Body of pancreas (tissue), 4 donors: ENCODE measurements at regions not wholly inside any gene's neighbourhood (a gene's known extent, or its start where the extent isn't known, plus 50 kb on each side); places are given as distances from the start of the nearest gene placed in this dataset.

Source experiments
- ATAC-seq: fragments of 150-250 bp; one replicate; pipeline ENCODE4 v1.9.1; 2016
- DNase-seq, 4 donors: peaks; one replicate each; pipeline ENCODE4 v3.0.0-alpha.2; 2019
- H3K27ac ChIP-seq, 4 donors: fragments of 200-600 bp; sonication (generic); 1 replicate in 3 of 4; 2 replicates in 1 of 4; pipeline versions ENCODE4 v1.5.1 to v1.6.1; 2016 to 2019; ENCODE audit warnings: mild to moderate bottlenecking in 1 of 4, mixed read lengths in 1 of 4, moderate library complexity in 1 of 4
- H3K27me3 ChIP-seq, 2 donors: fragments of 200-600 bp; sonication (generic); one replicate each; pipeline ENCODE4 v1.6.0; 2016; ENCODE audit warnings: mild to moderate bottlenecking in 1 of 2
- H3K36me3 ChIP-seq, 2 donors: fragments of 200-600 bp; sonication (generic); replicated peaks in 1 of 2; 2 replicates each; pipeline ENCODE4 v1.5.1; 2016; ENCODE audit warnings: low read depth in 2 of 2; ENCODE audit not compliant: insufficient read depth in 1 of 2
- H3K4me1 ChIP-seq: fragments of 200-600 bp; sonication (generic); one replicate; pipeline ENCODE4 v1.6.0; 2016
- H3K4me3 ChIP-seq, 2 donors: fragments of 200-600 bp; sonication (generic); 1 replicate in 1 of 2; 2 replicates in 1 of 2; pipeline ENCODE4 v1.5.1; 2016 to 2019
- H3K9me3 ChIP-seq, 3 donors: fragments of 200-600 bp; sonication (generic); 1 replicate in 2 of 3; 2 replicates in 1 of 3; pipeline ENCODE4 v1.5.1; 2016
- CTCF ChIP-seq, 7 experiments: fragments of 450-650 bp in 4 of 7; fragments of 200-600 bp in 3 of 7; sonication (generic) in 3 of 7; IDR thresholded peaks; one replicate each; pipeline ENCODE4 v1.5.1; 2016 to 2019; ENCODE audit warnings: antibody characterized with exemption in 7 of 7
- POLR2A ChIP-seq, 3 donors: fragments of 450-650 bp; IDR thresholded peaks; one replicate each; pipeline ENCODE4 v1.6.1; 2016; ENCODE audit warnings: antibody characterized with exemption in 3 of 3, mild to moderate bottlenecking in 2 of 3
- WGBS, 2 donors: methylation state at CpG; one replicate each; pipeline ENCODE4 v1.1.5; 2017; 5-methylcytosine and 5-hydroxymethylcytosine counted together
- intact Hi-C: fragments of 100-400 bp; cut with DNase I; formaldehyde crosslinking; loops from one replicate; pipeline ENCODE4 v1.15.1; 2023

DNA sequence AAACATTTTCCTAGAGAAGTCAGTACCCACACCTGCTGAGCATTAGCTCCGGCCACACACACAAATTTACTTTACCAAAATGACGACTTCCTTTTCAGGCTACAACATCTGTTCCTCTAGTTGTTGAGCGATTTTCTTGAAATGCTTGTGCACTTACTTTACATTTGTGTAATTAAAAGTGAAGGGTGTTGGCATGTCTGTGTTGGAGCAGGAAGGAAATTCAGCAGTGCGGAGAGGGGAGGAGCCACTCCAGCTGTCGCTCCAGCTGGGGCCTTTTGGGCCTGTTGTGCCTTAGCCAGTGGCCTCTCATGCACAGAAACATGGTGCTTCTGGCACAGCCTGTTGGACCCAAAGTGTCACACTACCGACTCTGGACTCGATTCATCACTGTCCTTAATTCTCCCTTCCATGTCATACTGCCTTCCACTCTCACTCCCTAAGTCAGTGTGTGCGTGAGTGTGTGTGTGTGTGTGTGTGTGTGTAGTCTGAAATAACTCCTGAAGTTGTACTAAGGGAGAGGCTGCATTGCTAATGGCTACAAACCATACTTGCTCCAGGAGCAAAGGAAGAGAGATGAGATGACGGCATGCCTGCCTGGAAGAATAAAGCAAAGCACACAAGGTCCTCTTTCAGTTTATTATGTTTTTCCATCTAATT, 191.8 kb upstream of the ARG1 start:
- ATAC-seq (no peak), DNase-seq (no peak)
- H3K27me3 ChIP-seq: no peaks in the 10 kb centered on the region
- H3K36me3 ChIP-seq: no peaks in the 10 kb centered on the region
- H3K9me3 ChIP-seq: no peaks in the 10 kb centered on the region
- 76 to 77% methylated on average over 8 to 9 of the region's 9 CpGs for WGBS, 2 donors
- H3K4me3 ChIP-seq: no peak overlapping the region
- no peak overlapping the region for H3K27ac ChIP-seq
- no peak for TF ChIP-seq CTCF (IDR thresholded peaks at IDR 0.05)
- no peak for TF ChIP-seq POLR2A (IDR thresholded peaks at IDR 0.05)
- intact Hi-C loops: no loop called here
- no peaks in the 10 kb centered on the region for H3K4me1 ChIP-seq

GRCh38 chr6:131381709-131382093, 191.3 kb upstream of the ARG1 start:
- no peak for ATAC-seq
- WGBS, 2 donors: 64 to 82% methylated on average over 7 of the region's 7 CpGs
- Histone ChIP-seq H3K4me1 (no peaks in the 10 kb centered on the region), H3K4me3 (no peak overlapping the region), H3K9me3 (no peaks in the 10 kb centered on the region), H3K27me3 (no peaks in the 10 kb centered on the region), H3K36me3 (no peaks in the 10 kb centered on the region), H3K27ac (no peak overlapping the region)
- DNase-seq: no peak
- TF ChIP-seq CTCF (IDR thresholded peaks at IDR 0.05) (no peak), POLR2A (IDR thresholded peaks at IDR 0.05) (no peak)
- intact Hi-C loops: no loop called here

- TF ChIP-seq POLR2A (IDR thresholded peaks at IDR 0.05): no peak
- no peak for TF ChIP-seq CTCF (IDR thresholded peaks at IDR 0.05)
- 44 to 49% methylated on average over 10 of the region's 10 CpGs for WGBS, 2 donors
- ATAC-seq: no peak
- DNase-seq: no peak
- no peaks in the 10 kb centered on the region for H3K27me3 ChIP-seq
- H3K4me3 ChIP-seq: no peak overlapping the region
- no peak overlapping the region for H3K27ac ChIP-seq
- intact Hi-C loops: no loop called here
- H3K9me3 ChIP-seq: no peaks in the 10 kb centered on the region
- H3K4me1 ChIP-seq: no peaks in the 10 kb centered on the region
- H3K36me3 ChIP-seq: no peaks in the 10 kb centered on the region
These were observed 190.4 kb upstream of the ARG1 start for GRCh38 chr6:131382631-131383030.

- no peak overlapping the region for H3K27ac ChIP-seq
- DNase-seq (no peak), ATAC-seq (no peak)
- TF ChIP-seq CTCF (IDR thresholded peaks at IDR 0.05): no peak
- no peak for TF ChIP-seq POLR2A (IDR thresholded peaks at IDR 0.05)
- no peaks in the 10 kb centered on the region for H3K4me1 ChIP-seq
- no peaks in the 10 kb centered on the region for H3K9me3 ChIP-seq
- intact Hi-C loops: no loop called here
- 81 to 88% methylated on average over 5 to 6 of the region's 6 CpGs for WGBS, 2 donors
- no peak overlapping the region for H3K4me3 ChIP-seq
- no peaks in the 10 kb centered on the region for H3K27me3 ChIP-seq
- no peaks in the 10 kb centered on the region for H3K36me3 ChIP-seq
These were observed 189.3 kb upstream of the ARG1 start for GRCh38 chr6:131383421-131384411.
